Ammon's horn (tissue), 1 donor: ENCODE measurements at regions not wholly inside any gene's neighbourhood (a gene's known extent, or its start where the extent isn't known, plus 50 kb on each side); places are given as distances from the start of the nearest gene placed in this dataset.
"Not testable (repeated sequence)": the region's sequence is repeated elsewhere in the genome, so short reads cannot be mapped to it uniquely, and the experiment has no call there.

Source experiments
- DNase-seq: peaks from one replicate; pipeline ENCODE4 v3.0.0-alpha.2; 2016; ENCODE audit warnings: low spot score

DNA sequence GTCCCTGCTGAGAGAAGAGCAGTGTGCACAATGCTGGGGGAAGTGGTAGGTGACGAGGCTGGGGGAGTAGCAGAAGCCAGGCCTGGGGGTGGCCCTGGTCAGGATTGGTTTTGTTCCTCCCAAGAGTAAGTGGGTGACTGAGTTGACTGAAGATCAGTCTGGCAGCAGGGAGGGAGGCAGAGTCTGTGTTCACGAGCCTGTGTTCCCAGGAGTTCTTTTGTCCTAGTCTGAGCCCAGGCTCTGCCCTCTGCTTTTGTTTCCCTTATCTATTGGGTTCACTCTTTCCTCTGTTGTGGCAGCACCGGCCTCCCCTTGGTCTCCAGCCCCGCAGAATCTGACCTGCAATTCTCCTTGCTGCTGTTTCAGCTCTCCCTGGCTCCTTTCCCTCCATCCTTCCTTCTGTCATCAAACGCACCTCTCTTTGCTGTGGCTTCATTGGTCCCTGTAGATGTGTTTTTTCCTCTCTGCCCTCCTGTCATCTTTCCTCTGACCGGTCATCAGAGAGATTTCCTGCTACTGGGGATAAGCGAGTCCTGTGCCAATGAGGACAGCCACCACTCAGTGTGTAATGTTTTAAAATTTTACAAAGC lies 607.4 kb downstream of the KIF4B start:
- DNase-seq = no peak

DNA sequence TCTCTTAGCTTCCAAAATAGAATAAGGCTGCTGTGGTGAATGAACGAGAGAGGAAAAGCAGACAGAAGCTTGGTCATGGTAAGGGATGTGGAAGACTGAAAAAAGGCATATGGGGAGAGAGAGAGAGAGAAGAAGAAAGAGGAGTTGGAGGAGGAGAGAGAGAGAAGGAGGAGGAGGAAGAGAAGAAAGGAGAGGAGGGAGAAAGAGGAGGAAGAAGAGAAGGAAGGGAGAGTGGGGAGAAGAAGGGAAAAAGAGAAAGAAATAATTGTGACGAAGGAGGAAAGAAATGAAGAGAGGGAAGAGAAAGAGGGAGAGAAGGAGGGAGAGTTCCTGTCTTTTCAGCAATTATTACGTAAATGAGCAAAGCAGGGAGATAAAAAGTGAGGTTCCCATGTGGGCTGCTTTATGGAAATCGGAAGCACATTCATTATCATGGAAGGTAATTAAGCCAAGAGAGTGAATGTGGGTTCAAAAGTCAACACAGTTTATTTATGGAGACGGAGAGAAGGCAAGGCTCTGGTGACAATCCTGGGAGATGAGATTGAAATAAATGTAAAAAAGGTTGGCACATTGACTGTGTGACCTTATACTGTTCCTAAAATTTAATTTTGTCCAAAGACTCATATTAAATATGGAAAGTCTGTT lies 611.2 kb downstream of the KIF4B start:
- DNase-seq = no peak

DNA sequence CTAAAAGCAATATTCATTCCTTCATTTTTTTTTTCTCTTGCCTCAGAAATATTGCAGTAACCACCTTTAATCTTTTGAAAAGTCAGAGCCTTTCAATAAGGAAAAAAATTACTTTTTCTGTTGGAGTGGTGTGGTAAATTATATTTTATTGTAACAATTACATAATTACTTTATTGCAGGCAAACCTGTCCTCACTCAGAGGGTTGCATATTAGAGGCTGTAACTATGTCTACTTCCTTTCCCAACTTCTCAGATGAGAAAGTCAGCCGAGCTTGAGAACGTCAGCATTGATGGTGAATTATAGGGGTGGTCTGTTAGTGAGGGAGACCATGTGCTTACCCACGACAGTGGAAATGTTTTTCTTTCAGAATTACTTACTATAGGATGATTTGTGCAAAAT lies 611.8 kb downstream of the KIF4B start:
- no peak for DNase-seq

DNA sequence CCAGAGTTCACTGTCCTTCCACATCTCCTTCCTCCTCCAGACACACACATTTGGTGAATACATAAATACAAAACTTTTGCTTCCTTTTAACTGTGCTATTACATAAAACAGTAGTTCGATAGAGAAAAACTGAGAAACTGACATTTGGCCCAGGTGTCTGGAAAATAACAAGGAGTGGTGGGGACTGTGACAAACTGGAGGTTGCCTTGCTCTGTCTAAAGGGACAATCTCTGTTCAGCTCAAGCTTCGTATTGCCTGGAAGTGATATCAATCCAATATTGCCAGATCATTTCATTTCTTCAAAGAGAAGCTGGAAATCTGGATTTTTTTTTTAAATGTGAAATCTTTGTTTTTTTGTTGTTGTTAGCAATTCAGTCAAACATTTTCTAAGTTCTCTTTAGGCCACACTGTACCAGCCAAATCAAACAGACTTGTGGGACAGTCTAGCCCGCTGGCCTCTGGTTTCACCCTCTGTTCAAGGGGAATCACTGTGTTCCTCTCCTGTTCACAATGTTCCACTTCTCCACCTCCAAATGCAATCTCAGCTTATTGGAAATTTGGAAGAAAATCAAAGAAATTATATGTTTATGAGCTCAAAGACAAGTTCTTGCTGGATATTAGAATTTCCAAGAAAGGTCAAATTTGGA lies 612.5 kb downstream of the KIF4B start:
- no peak for DNase-seq

DNA sequence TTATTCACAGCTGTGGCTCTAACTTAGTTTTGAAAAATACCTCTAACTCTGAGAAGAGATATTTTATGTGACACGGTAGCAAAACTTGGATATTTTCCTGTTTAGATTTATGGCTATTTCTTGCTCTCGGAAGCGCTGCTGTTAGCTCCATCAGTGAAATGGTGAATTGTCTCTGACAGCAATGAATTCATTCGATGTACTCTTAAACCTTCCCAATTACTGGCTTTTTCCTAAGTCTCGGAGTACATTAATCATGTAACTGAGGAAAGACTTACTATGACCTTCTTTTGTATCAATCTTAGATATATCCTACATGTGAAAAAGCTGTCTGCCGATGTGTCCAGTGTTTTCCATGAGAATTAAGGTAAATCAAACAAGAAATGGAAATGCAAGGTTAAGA lies 613.0 kb downstream of the KIF4B start:
- DNase-seq = no peak

DNA sequence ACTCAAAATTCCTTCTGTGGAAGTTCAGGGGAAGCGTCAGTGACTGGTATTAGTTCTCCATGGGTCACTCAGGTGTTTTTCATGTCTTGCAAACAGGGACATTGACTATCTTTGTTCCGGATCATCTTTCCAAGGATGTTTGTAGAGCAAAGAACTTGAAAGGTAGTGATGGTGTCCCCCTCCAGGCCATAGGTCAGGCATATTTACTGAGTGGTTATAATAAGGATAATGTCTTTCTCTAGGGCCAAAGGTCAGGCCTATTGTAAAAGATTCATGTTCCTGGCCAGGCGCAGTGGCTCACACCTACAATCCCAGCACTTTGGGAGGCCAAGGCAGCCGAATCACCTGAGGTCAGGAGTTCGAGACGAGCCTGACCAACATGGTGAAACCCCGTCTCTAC lies 614.8 kb downstream of the KIF4B start:
- DNase-seq = no peak

DNA sequence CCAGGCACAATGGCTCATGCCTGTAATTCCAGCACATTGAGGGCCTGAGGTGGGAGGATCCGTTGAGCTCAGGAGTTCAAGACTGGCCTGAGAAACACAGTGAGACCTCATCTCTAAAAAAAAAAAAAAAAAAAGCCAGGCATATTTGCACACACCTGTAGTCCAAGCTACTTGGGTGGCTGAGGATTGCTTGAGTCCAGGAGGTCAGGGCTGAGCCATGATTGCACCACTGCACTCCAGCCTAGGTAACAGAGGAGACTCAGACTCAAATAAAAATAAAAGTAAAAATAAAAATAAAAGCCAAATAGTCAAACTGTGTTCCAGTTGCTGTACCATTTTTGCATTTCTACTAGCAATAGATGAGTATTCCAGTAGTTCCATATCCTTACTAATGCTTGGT lies 616.0 kb downstream of the KIF4B start:
- DNase-seq = no peak

DNA sequence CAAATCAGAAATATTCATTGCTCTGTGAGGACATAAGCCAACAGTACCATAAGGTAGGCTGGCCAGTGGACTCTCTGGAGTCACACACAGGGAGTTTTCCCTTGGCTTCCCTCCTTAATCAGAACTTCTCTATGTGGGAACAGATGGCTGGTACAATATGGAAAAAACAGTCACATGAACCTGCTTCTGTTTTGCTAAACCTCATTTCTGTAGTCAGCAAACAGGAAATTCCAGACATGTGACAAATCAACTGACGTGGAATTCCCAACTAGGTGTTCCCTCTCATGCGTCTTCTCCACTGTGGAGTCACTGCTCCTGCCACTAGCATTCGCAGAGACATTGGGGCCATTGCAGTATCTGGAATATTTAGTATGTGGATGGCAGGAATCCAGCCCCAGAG lies 617.6 kb downstream of the KIF4B start:
- DNase-seq = no peak

DNA sequence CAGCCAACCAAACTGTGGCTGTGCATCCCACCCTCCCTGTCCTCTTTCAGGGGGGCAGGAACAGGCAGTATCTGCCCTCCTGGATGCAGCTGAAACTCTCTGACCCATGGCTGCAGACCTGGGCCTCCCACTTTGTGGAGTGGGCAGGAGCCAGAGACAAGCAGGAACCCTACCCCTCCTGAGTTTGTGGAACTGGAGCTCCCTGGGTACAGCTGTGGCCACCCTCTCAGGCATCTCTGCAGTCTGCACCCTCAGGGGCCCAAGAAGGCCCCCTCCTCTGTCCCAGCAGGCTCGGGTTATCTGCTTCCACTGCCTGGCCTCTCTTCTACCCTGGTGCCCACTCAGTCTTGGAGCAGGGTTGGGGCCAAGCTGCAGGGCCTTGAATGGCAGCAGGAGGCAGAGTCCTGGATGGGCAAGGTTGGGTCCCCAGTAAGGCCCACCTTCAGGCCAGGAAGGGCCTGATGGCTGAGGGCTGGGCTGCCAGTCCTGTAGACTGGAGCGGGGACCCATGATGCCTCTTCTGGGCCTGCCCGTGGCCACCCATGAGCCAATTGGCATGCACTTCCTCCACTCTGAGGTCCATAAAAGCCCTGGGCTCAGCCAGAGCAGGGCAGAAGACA lies 619.9 kb downstream of the KIF4B start:
- DNase-seq = no peak

DNA sequence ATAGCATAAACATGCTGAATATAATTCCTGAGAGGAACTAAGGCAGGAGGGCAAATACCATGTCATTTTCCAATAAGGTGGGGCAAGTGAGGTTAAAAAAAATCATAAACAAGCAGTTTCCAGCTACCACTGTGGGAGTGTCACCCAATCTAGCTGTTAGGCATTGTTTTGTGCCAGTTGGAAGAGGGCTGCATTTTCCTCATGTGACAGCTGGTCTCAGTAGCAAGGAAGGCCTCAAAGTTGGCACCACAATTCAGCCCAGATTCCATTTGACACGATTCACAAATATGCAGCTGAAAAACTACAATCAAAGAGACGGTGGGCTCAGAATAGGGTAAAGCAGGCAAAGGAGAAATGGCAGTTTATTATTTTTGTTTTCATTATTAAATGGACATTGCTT lies 636.1 kb downstream of the KIF4B start:
- peak; percentile 40 for DNase-seq

DNA sequence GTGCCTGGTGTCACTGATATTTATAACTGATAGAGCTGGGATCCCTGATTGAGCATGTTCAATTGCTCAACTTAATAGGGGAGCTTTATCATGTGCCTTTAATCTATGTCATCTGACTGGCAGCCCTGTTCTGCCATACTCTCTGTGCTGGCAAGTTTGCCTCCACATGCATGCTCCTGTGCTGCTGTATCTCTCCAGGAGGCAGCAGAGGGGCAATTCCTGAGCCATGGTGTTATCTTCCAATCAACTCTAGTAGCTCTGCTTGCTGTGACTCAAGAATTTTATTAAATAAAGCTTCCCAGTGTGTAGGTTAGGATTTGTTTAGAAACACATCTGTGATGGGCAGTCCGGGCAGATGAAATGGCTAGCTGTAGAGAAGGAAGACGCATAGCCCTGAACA lies 642.0 kb downstream of the KIF4B start:
- no peak for DNase-seq

DNA sequence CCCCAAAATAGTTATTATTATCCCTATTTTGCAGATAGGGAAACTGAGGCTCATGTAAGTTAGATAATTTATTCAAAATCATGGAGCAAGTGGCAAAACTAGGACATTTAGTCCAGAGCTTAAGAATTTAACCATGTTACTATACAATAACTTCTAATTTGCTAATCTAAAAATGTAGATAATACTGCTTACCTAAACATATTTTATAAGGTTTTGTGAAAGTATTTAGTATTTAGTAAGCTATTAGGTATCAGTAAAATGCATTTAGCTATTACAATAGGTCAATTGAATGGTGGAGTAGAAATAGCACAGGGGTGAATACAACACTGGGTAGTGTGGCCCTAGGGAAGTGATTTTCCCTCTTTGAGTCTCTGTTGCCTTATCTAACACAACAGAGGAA lies 648.3 kb downstream of the KIF4B start:
- no peak for DNase-seq

DNA sequence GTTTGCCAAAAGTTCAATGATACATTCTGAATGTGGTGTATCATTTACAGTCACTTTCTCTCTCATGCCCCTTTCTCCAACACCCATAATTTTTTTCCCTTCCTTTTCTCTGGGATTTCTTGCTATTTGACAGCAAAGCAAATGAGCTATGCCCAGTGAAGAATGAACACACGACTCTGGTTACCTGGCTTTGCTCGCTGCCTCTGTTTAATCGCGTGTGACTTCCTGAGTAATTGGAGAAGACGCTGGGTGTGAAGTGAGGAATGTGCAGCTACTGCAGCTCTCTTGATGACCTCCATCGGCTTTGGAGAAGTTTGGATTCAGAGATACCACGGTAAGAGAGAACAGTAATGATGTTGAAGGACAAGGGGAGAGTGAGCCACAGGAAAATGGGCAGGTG lies 651.8 kb downstream of the KIF4B start:
- DNase-seq = no peak

DNA sequence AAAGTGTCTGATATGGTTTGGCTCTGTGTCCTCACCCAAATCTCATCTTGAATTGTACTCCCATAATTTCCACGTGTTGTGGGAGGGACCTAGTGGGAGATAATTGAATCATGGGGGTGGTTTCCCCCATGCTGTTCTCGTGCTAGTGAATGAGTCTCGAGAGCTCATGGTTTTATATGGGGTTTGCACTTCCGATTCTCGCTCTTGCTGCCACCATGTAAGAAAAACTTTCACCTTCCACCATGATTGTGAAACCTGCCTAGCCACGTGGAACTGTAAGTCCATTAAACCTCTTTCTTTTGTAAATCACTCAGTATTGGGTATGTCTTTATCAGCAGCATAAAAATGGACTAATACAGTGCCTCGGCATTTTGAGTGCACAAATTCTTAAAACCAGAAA lies 655.0 kb upstream of the SGCD start:
- DNase-seq = not testable (repeated sequence)

DNA sequence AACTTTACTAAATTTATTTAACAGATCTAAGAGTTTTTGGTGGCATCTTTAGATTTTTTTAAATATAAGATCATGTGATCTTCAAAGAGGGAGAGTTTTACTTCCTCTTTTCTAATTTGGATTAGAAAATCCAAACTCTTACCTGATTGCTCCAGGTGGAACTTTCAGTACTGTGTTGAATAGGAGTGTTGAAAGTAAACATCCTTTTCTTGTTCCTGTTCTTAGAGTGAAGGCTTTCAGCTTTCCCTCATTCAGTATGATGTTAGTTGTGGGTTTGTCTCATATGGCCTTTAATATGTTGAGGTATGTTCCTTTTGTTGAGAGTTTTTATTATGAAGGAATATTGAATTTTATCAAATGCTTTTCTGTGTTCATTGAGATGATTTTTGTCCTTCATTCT lies 650.0 kb upstream of the SGCD start:
- DNase-seq = no peak

DNA sequence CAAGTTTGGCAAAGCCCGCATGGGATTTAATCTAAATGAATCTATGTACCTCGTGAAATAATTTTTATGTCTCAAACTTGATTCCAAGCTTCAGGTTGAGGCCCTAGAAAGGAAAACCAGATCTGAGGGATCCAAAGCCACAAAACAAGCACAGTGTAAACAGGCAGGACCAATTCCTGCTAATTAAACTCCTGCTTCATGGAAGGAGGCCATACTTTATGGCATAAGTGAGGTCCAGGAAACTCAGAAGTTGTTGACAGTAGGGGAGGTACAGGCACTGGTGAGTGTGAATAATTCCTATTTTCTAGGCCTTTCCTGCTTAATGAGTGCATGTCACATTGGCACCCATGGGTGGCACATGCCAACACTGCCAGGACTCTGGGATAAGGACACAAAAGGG lies 648.6 kb upstream of the SGCD start:
- no peak for DNase-seq

DNA sequence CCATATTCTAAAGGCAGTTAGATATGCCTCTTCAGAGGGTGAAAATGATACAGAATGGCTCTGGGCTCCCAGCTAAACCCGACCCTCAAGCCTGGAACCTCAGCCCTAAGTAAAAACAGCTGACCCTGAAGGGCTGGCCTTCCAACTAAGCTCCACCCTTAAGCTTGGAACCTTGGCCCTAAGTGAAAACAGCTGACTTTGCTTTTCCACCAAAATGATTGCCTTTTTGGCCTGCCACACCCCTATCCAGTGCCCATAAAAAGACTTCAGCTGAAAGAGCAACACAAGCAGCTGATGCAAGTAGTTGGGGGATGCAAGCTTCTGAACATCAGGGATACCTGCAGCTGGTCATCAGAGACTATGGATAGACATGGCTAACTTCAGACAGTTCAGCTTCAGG lies 647.4 kb upstream of the SGCD start:
- no peak for DNase-seq

DNA sequence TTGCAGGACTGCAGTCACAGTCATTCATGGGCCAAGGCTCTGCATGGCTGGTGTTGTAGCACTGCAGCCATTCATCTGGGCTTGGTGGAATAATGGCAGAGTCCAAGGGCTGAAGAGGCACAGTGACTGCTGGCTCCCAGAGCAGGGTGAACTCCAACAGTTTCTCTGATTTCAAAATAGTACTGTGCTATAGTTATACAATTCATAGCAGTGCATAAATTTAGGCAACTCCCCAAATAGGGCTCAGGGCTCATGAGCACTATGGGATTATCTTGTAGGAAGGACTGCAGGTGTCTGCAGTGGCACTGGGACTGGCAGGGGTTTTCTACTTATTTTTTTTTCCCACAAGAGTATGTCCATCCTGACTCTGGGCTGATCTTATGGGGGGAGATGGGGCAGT lies 642.5 kb upstream of the SGCD start:
- no peak for DNase-seq

DNA sequence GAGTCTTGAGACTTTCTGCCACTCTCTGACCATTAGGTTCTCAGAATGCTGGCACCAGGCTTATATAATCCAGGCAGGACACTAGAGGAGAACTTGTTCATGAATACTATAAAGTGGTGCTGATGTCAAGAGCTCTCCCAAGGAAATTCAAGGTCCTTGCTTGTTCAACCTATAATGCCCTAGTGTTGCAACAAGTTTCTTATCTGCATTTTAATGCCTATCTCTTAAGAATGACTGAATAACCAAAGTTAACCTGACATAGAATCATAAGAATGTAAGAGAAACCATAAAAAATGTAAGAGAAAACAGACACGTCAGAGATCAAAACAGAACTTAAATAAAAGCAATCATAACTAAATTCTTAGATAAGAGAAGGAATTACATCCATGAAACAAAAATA lies 640.8 kb upstream of the SGCD start:
- DNase-seq = no peak

DNA sequence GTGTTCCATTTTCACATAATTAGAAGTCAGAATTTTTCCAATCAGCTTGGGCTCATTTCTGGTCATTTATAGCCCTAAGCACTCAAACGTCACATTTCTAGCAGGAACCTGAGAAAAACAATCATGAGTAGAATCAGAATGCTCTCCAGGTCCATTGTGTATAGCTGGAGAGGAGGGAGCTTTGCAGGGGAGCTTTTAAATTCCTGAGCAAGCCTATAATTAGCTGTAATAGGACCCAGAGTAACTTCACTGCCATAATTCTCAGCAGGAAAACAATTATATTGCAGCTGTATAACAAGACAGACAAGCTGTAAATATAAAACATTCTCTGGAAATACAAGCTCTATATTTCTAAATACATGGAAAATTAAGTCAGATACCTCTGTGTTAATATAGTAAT lies 637.6 kb upstream of the SGCD start:
- no peak for DNase-seq

DNA sequence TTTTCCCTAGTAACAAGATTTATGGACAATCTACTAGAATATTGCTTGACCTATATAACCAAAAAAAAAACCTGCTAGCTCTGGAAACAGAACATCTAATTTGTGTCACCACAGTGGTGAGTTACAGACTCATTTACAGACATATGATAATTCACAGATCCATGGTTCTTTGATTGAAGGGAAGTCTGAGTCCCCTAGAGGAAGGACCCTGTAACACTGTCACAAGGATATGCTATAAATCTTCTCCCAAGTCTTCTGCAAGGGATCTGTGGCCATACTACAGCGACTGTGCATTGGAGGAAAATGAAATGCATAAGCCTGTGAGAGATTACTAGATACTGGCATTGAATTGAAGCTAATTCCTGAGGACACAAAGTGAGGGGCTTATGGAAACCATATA lies 630.6 kb upstream of the SGCD start:
- DNase-seq = no peak

DNA sequence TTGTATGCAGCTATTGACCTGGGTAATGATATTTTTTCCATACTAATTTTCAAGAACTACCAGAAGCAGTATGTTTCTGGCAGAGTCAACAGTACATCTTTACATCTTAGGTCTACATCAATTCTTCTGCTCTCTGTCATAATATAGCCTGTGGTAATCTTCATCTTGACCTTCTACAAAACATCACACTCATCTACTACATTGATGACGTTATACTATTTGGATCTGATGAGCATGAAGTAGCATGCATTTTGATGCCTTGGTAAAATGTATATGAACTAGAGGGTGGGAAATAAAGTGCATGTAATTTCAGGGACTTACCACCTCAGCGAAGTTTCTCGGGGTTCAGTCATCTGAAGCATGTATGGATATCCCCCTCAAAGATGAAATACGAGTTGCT lies 629.7 kb upstream of the SGCD start:
- DNase-seq = no peak

DNA sequence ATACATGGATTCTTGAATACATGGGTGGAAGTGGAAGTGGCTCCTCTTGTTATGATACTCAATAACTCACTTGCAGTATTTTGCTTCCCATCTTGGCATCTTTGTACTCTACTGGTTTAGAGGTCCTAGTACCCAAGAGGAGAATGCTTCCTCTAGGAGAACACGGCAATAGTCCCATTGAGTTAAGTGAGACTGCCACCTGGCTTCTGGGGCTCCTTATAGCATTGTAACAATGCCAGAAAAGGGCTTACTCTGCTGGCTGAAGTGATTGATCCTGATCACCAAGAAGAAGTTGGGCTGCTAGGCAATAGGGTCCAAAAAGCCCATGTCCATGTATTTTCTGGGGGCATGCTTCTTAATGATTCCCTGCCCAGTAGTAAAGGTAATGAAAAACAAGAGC lies 627.6 kb upstream of the SGCD start:
- DNase-seq = no peak

DNA sequence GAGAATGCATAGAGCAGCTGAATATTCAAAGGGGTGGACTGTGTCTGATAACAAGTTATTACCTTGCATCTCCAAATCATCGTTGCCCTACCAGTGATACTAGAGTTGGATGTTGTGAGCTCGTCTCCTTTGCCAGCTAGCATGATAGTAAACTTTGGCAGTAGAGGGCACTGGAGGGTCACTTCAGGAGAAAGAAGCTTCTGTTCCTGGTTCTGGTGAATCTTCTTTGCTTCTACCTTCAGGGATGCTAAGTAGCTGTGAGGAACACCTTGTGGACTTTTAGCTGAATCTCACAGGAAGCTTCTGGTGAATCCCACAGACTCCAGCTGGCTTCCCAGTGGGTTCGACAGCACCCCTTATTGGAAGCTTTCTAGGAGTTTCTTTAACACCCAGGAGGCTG lies 626.6 kb upstream of the SGCD start:
- peak; percentile 9 for DNase-seq
